NT2/D1 (cell line): ENCODE measurements at regions not wholly inside any gene's neighbourhood (a gene's known extent, or its start where the extent isn't known, plus 50 kb on each side); places are given as distances from the start of the nearest gene placed in this dataset.

Experiments
- SUZ12 ChIP-seq: IDR thresholded peaks from 2 replicates; pipeline ENCODE4 v1.6.1; 2011; ENCODE audit not compliant: insufficient read length, insufficient read depth; ENCODE audit errors: extremely low read depth
- YY1 ChIP-seq: IDR thresholded peaks from 2 replicates; pipeline ENCODE4 v1.6.1; 2011; ENCODE audit not compliant: insufficient read length, insufficient read depth
- ZNF274 ChIP-seq: IDR thresholded peaks from 2 replicates; pipeline ENCODE4 v1.6.1; 2011; ENCODE audit warnings: mild to moderate bottlenecking, low read depth, low read length

- TF ChIP-seq YY1 (no peak), ZNF274 (no peak), SUZ12 (no peak)
These were observed 90.7 kb downstream of the PRL start for GRCh38 chr6:22206106-22206505.
